Fibroblast of villous mesenchyme (primary cell): ENCODE measurements at regions not wholly inside any gene's neighbourhood (a gene's known extent, or its start where the extent isn't known, plus 50 kb on each side); places are given as distances from the start of the nearest gene placed in this dataset.

Source experiments
- DNase-seq: peaks from one replicate; pipeline ENCODE4 v3.0.0-alpha.2; 2010; ENCODE audit warnings: low read depth
- H3K4me3 ChIP-seq: 2 replicates; pipeline ENCODE4 v1.5.1; 2011; ENCODE audit warnings: low read depth, mild to moderate bottlenecking, low read length
- CTCF ChIP-seq: IDR thresholded peaks from 2 replicates; pipeline ENCODE4 v1.5.1; 2012; ENCODE audit warnings: low read depth, mild to moderate bottlenecking, low read length; ENCODE audit not compliant: insufficient read depth

- TF ChIP-seq CTCF, result no peak
- no peak for DNase-seq
- no peak overlapping the region for H3K4me3 ChIP-seq
Observed at GRCh38 chr4:123455360-123455759, 58.8 kb downstream of the SPRY1 start.

- no peak for TF ChIP-seq CTCF
- no peak for DNase-seq
- H3K4me3 ChIP-seq, result no peak overlapping the region
Observed at GRCh38 chr4:123462007-123462406, 65.4 kb downstream of the SPRY1 start.

- no peak for TF ChIP-seq CTCF
- H3K4me3 ChIP-seq, result no peak overlapping the region
- DNase-seq, result no peak
Observed at GRCh38 chr4:123463869-123464268, 67.3 kb downstream of the SPRY1 start.

- H3K4me3 ChIP-seq, result no peak overlapping the region
- TF ChIP-seq CTCF, result no peak
- DNase-seq, result no peak
Observed at GRCh38 chr4:123465416-123465815, 68.8 kb downstream of the SPRY1 start.

- H3K4me3 ChIP-seq, result no peak overlapping the region
- no peak for DNase-seq
- no peak for TF ChIP-seq CTCF
Observed at GRCh38 chr4:123466080-123466785, 69.6 kb downstream of the SPRY1 start.

- no peak for TF ChIP-seq CTCF
- H3K4me3 ChIP-seq, result no peak overlapping the region
- DNase-seq, result no peak
Observed at GRCh38 chr4:123468479-123469031, 72.0 kb downstream of the SPRY1 start.

GRCh38 chr4:123469245-123469644 lies 72.7 kb downstream of the SPRY1 start:
- no peak for TF ChIP-seq CTCF
- no peak overlapping the region for H3K4me3 ChIP-seq
- no peak for DNase-seq
